Tibial nerve (tissue), 4 donors: ENCODE measurements at regions not wholly inside any gene's neighbourhood (a gene's known extent, or its start where the extent isn't known, plus 50 kb on each side); places are given as distances from the start of the nearest gene placed in this dataset.
"Not testable (repeated sequence)": the region's sequence is repeated elsewhere in the genome, so short reads cannot be mapped to it uniquely, and the experiment has no call there.

Experiments used
- DNase-seq, 2 donors: peaks; one replicate each; pipeline ENCODE4 v3.0.0-alpha.2; 2019; ENCODE audit warnings: low spot score in 2 of 2
- H3K27ac ChIP-seq, 4 donors: fragments of 200-600 bp; sonication (generic) in 3 of 4; one replicate each; pipeline ENCODE4 v1.5.1; 2017 to 2019; ENCODE audit warnings: mild to moderate bottlenecking in 1 of 4
- H3K27me3 ChIP-seq, 2 donors: fragments of 200-600 bp; sonication (generic) in 1 of 2; one replicate each; pipeline versions ENCODE4 v1.5.1 to v1.6.0; 2017 to 2019
- H3K36me3 ChIP-seq, 3 donors: fragments of 200-600 bp; sonication (generic); one replicate each; pipeline ENCODE4 v1.5.1; 2018 to 2019
- H3K4me1 ChIP-seq, 4 donors: fragments of 200-600 bp; sonication (generic) in 3 of 4; one replicate each; pipeline ENCODE4 v1.5.1; 2017 to 2019
- H3K4me3 ChIP-seq, 4 donors: fragments of 200-600 bp; sonication (generic) in 3 of 4; one replicate each; pipeline ENCODE4 v1.5.1; 2017 to 2019; ENCODE audit warnings: mild to moderate bottlenecking in 1 of 4, moderate library complexity in 1 of 4
- H3K9me3 ChIP-seq, 4 donors: fragments of 200-600 bp; sonication (generic) in 3 of 4; one replicate each; pipeline ENCODE4 v1.5.1; 2017 to 2019
- EP300 ChIP-seq, 2 donors: sonication (generic); formaldehyde crosslinking; IDR thresholded peaks; one replicate each; pipeline ENCODE4 v1.6.1; 2017; ENCODE audit warnings: antibody characterized with exemption in 2 of 2, mild to moderate bottlenecking in 1 of 2
- POLR2A ChIP-seq, 2 donors: fragments of 450-650 bp; IDR thresholded peaks; one replicate each; pipeline ENCODE4 v1.6.1; 2017; ENCODE audit warnings: antibody characterized with exemption in 2 of 2, mild to moderate bottlenecking in 2 of 2, moderate library complexity in 2 of 2
- WGBS, 2 donors: methylation state at CpG; one replicate each; pipeline ENCODE4 v1.1.5; 2018; 5-methylcytosine and 5-hydroxymethylcytosine counted together
- TF ChIP-seq, protein P1 (sequence below), 5 experiments: fragments of 200-600 bp in 3 of 5; fragments of 450-650 bp in 2 of 5; sonication (generic) in 3 of 5; IDR thresholded peaks; one replicate each; pipeline ENCODE4 v1.5.1; 2016 to 2019; ENCODE audit warnings: antibody characterized with exemption in 5 of 5, mild to moderate bottlenecking in 3 of 5, moderate library complexity in 2 of 5

DNA sequence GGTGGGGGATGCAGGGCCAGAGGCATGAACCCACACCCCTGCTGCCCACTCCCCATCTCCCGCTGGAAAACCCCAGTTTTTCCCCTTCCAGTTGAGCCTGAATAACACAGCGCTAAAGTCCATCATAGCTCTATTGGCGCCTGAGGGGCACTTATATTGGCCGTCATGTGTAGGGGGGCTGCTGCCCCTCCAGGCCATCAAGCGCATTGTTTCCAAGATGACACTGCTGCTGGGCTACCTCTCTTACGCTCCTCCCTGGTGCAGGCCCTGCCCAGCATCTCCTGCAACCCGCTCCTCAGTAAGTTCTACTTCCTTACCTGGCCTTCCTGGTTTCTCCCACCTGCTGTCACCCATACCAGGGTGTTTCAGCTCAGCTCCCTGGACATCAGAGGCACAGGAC lies 205.0 kb upstream of the RPL34 start:
- Histone ChIP-seq H3K27ac (no peak overlapping the region), H3K27me3 (no peaks in the 10 kb centered on the region), H3K36me3 (no peaks in the 10 kb centered on the region), H3K9me3 (no peaks in the 10 kb centered on the region), H3K4me1 (no peaks in the 10 kb centered on the region), H3K4me3 (no peak overlapping the region)
- 93 to 96% methylated on average over 7 of the region's 7 CpGs for WGBS, 2 donors
- no peak for DNase-seq
- no peak for TF ChIP-seq POLR2A (IDR thresholded peaks at IDR 0.05)
- TF ChIP-seq, protein P1, sequence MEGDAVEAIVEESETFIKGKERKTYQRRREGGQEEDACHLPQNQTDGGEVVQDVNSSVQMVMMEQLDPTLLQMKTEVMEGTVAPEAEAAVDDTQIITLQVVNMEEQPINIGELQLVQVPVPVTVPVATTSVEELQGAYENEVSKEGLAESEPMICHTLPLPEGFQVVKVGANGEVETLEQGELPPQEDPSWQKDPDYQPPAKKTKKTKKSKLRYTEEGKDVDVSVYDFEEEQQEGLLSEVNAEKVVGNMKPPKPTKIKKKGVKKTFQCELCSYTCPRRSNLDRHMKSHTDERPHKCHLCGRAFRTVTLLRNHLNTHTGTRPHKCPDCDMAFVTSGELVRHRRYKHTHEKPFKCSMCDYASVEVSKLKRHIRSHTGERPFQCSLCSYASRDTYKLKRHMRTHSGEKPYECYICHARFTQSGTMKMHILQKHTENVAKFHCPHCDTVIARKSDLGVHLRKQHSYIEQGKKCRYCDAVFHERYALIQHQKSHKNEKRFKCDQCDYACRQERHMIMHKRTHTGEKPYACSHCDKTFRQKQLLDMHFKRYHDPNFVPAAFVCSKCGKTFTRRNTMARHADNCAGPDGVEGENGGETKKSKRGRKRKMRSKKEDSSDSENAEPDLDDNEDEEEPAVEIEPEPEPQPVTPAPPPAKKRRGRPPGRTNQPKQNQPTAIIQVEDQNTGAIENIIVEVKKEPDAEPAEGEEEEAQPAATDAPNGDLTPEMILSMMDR (IDR thresholded peaks at IDR 0.05): no peak
- TF ChIP-seq EP300 (IDR thresholded peaks at IDR 0.05): no peak

DNA sequence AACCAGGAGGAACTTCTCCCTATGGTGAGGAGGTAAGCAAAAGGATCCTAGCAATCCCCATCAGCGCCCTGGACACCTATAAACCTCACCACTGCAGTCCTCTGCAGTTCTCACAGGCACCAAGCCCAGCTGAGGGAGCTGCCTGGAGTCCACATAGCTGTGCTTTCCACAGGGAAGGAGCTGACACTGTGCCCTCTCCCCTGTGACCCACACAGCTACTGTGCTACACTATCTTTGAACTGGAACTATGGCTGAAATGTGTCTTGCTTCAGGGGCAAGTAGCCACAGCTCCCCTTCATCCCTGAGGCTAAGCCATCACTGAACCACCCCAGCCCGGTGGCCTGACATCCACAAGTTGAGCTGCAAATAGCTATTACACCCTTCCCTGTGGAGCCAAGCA lies 208.5 kb upstream of the RPL34 start:
- WGBS, 2 donors: 77 to 92% methylated on average over 2 of the region's 2 CpGs
- Histone ChIP-seq H3K4me3 (no peak overlapping the region), H3K9me3 (peaks cover 0 to 2% (median 0%) of the 10 kb centered on the region in 4 donors), H3K27me3 (no peaks in the 10 kb centered on the region), H3K36me3 (no peaks in the 10 kb centered on the region), H3K27ac (no peak overlapping the region), H3K4me1 (no peaks in the 10 kb centered on the region)
- TF ChIP-seq EP300 (IDR thresholded peaks at IDR 0.05): no peak
- TF ChIP-seq POLR2A (IDR thresholded peaks at IDR 0.05): no peak
- DNase-seq: no peak

DNA sequence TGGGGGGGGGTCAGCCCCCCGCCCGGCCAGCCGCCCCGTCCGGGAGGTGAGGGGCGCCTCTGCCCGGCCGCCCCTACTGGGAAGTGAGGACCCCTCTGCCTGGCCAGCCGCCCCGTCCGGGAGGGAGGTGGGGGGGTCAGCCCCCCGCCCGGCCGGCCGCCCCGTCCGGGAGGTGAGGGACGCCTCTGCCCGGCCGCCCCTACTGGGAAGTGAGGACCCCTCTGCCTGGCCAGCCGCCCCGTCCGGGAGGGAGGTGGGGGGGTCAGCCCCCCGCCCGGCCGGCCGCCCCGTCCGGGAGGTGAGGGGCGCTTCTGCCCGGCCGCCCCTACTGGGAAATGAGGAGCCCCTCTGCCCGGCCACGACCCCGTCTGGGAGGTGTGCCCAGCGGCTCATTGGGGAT lies 210.7 kb upstream of the RPL34 start:
- H3K27me3 ChIP-seq, H3K4me3 ChIP-seq, H3K4me1 ChIP-seq, H3K36me3 ChIP-seq, H3K27ac ChIP-seq, DNase-seq: not testable (repeated sequence)
- H3K9me3 ChIP-seq: peaks cover 0 to 16% (median 4%) of the 10 kb centered on the region in 4 donors
- no CpG with 5 or more reads among the region's 36 CpGs for WGBS, 2 donors

DNA sequence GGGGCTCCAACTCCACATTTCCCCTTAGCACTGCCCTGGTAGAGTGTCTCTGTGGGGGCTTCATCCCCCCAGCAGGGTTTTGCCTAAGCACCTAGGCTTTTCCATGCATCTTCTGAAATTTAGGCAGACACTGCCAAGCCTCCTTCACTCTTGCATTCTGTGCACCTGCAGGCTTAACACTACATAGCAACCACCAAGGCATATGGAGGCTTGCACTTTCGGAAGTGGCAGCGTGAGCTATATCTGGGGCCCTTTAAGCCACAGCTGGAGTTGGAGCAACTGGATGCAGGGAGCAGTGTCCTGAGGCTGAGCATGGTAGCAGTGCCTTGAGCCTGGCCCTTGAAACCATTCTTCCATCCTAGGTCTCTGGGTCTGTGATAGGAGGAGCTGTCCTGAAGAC lies 214.8 kb upstream of the RPL34 start:
- no peaks in the 10 kb centered on the region for H3K4me1 ChIP-seq
- TF ChIP-seq POLR2A (IDR thresholded peaks at IDR 0.05) (no peak), EP300 (IDR thresholded peaks at IDR 0.05) (no peak)
- TF ChIP-seq, protein P1 (IDR thresholded peaks at IDR 0.05): no peak
- peaks cover 0 to 16% (median 4%) of the 10 kb centered on the region in 4 donors for H3K9me3 ChIP-seq
- 95 to 96% methylated on average over 2 of the region's 2 CpGs for WGBS, 2 donors
- no peaks in the 10 kb centered on the region for H3K36me3 ChIP-seq
- H3K4me3 ChIP-seq: no peak overlapping the region
- DNase-seq: no peak
- H3K27ac ChIP-seq: no peak overlapping the region
- H3K27me3 ChIP-seq: no peaks in the 10 kb centered on the region

DNA sequence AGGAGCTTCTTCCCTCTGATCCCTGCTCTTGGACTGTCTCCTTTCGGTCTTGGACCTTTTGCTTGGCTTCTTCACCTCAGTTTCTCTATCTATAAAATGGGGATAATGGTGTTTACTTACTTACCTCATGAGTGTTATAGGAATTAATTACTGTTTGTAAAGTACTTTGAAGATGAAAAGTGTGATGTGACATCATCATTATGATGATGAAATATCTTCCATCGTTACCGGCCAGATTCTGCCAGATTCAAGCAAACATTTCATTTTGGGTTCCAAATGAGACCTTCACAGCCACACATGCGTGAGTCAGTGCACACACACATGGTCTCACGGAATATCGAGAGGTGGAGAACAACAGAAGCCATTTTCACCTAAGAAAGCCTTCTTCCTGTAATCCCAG lies 220.1 kb upstream of the RPL34 start:
- peaks cover 0 to under 1% (median 0%) of the 10 kb centered on the region in 4 donors for H3K9me3 ChIP-seq
- H3K4me1 ChIP-seq: peaks cover 0 to 9% (median 0%) of the 10 kb centered on the region in 4 donors
- WGBS, 2 donors: 87 to 91% methylated on average over 6 of the region's 6 CpGs
- H3K27ac ChIP-seq: peak overlapping the region in 2 of 4 donors; percentile 21 to 75
- no peaks in the 10 kb centered on the region for H3K36me3 ChIP-seq
- TF ChIP-seq EP300 (IDR thresholded peaks at IDR 0.05): no peak
- TF ChIP-seq, protein P1 (IDR thresholded peaks at IDR 0.05): no peak
- no peak for TF ChIP-seq POLR2A (IDR thresholded peaks at IDR 0.05)
- no peak for DNase-seq
- H3K27me3 ChIP-seq: no peaks in the 10 kb centered on the region
- H3K4me3 ChIP-seq: no peak overlapping the region

DNA sequence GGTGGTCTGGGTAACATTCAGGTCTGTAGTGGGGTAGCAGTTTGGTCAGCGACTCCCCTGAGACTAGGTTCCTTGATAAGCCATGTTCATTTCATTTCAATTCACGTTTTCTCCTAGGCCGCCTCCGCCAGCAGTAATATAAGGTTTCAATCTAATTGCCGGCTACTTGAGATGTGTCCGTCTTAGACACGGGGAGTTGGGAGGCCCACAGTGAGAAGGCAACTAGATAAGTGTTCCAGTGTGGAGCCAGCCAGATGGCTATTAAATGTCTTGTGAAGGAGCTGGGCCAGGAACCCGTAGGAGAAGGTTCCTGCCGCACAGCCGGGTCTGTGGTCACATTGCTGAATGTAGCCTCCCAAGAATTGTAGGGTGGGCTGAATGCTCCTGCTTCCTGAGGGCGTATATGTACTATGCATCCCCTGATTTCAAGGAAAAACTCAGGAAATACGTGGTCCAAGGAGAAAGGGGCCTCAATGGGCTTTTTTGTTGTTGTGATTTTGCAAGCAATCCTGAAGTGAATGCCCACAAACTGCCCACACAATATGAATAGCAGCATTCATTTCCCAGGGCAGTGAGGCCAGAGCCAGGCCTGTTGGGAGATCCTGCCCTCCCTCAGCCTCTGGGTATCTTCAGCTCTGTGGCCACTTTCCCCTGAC lies 220.6 kb upstream of the RPL34 start:
- DNase-seq: no peak
- WGBS, 2 donors: 62 to 70% methylated on average over 12 of the region's 12 CpGs
- Histone ChIP-seq H3K36me3 (no peaks in the 10 kb centered on the region), H3K27ac (peak overlapping the region in 2 of 4 donors; percentile 61 to 75), H3K4me1 (peaks cover 0 to 9% (median 0%) of the 10 kb centered on the region in 4 donors), H3K9me3 (no peaks in the 10 kb centered on the region), H3K4me3 (no peak overlapping the region), H3K27me3 (no peaks in the 10 kb centered on the region)
- TF ChIP-seq, protein P1 (IDR thresholded peaks at IDR 0.05): no peak
- TF ChIP-seq EP300 (IDR thresholded peaks at IDR 0.05) (peak in 1 of 2 donors; percentile 68), POLR2A (IDR thresholded peaks at IDR 0.05) (no peak)
